H1 (cell line): ENCODE measurements at regions not wholly inside any gene's neighbourhood (a gene's known extent, or its start where the extent isn't known, plus 50 kb on each side); places are given as distances from the start of the nearest gene placed in this dataset.

ENCODE experiments used
- CTCF ChIA-PET: fragments of 300-600 bp; sonication (Branson Sonifier 250); formaldehyde crosslinking; loops from one replicate; lab custom pipeline; 2021; ENCODE audit not compliant: partially characterized antibody; lab: Charles Lee
- POLR2A ChIA-PET: fragments of 300-600 bp; sonication (Branson Sonifier 250); formaldehyde crosslinking; loops from one replicate; lab custom pipeline; 2021; ENCODE audit warnings: inconsistent platforms; ENCODE audit not compliant: partially characterized antibody; lab: Charles Lee
- DNase-seq, 2 experiments: peaks; one replicate each; pipeline versions ENCODE4 v3.0.0 to v3.0.0-alpha.2; 2010 to 2022; ENCODE audit warnings: low spot score in 2 of 2, low read depth in 1 of 2, mixed read lengths in 1 of 2
- FAIRE-seq: peaks from 2 replicates; lab custom pipeline; 2011; peaks lifted over from hg19 to GRCh38; lab: Jason Lieb, UNC
- H2AFZ ChIP-seq: 2 replicates; pipeline ENCODE4 v1.8.1; 2012; ENCODE audit warnings: low read length, inconsistent platforms
- H2AK5ac ChIP-seq: 2 replicates; pipeline ENCODE4 v1.6.1; 2013; ENCODE audit warnings: low read depth, low read length
- H2BK120ac ChIP-seq: replicated peaks from 2 replicates; pipeline ENCODE3; 2013; ENCODE audit warnings: low read depth, low read length, inconsistent platforms
- H2BK12ac ChIP-seq: 2 replicates; pipeline ENCODE4 v1.6.1; 2013; ENCODE audit warnings: low read depth, low read length
- H2BK15ac ChIP-seq: 2 replicates; pipeline ENCODE4 v1.6.1; 2013; ENCODE audit warnings: low read length
- H2BK20ac ChIP-seq: 2 replicates; pipeline ENCODE4 v1.6.1; 2013; ENCODE audit warnings: low read length
- H2BK5ac ChIP-seq: 2 replicates; pipeline ENCODE4 v1.6.1; 2013; ENCODE audit warnings: low read depth, low read length
- H3K14ac ChIP-seq: 2 replicates; pipeline ENCODE4 v1.6.1; 2013; ENCODE audit warnings: inconsistent platforms; ENCODE audit not compliant: insufficient read length
- H3K18ac ChIP-seq: 2 replicates; pipeline ENCODE4 v1.6.1; 2013; ENCODE audit warnings: low read length; ENCODE audit errors: extremely low read depth
- H3K23ac ChIP-seq: 2 replicates; pipeline ENCODE4 v1.6.1; 2013; ENCODE audit warnings: inconsistent platforms; ENCODE audit not compliant: insufficient read length
- H3K23me2 ChIP-seq: 2 replicates; pipeline ENCODE4 v1.6.1; 2013; ENCODE audit warnings: low read depth, low read length
- H3K27ac ChIP-seq: 2 replicates; pipeline ENCODE4 v1.6.1; 2011; ENCODE audit warnings: low read depth, low read length, inconsistent platforms
- H3K27me3 ChIP-seq, 4 experiments: replicated peaks in 1 of 4; 1 replicate in 1 of 4; 2 replicates in 3 of 4; pipeline versions ENCODE4 v1.6.1 to v1.8.1; 2011 to 2013; ENCODE audit warnings: low read length in 3 of 4, mild to moderate bottlenecking in 3 of 4, inconsistent platforms in 2 of 4, mixed read lengths in 2 of 4, moderate library complexity in 1 of 4; ENCODE audit not compliant: control insufficient read depth in 3 of 4, insufficient read depth in 3 of 4; ENCODE audit errors: extremely low read depth in 1 of 4
- H3K36me3 ChIP-seq, 4 experiments: 2 replicates each; pipeline versions ENCODE4 v1.6.1 to v1.8.1; 2011 to 2013; ENCODE audit warnings: mild to moderate bottlenecking in 4 of 4, low read length in 3 of 4, moderate library complexity in 2 of 4, control low read depth in 1 of 4, inconsistent platforms in 1 of 4; ENCODE audit not compliant: insufficient read depth in 4 of 4, control insufficient read depth in 2 of 4
- H3K4ac ChIP-seq: replicated peaks from 2 replicates; pipeline ENCODE3; 2013; ENCODE audit warnings: low read length, low read depth, mixed read lengths, inconsistent platforms; ENCODE audit not compliant: insufficient read length
- H3K4me1 ChIP-seq, 4 experiments: replicated peaks in 1 of 4; 1 replicate in 1 of 4; 2 replicates in 3 of 4; pipeline versions ENCODE4 v1.6.1 to v1.8.1; 2011 to 2013; ENCODE audit warnings: low read length in 3 of 4, inconsistent platforms in 2 of 4, mixed read lengths in 1 of 4; ENCODE audit not compliant: insufficient read depth in 4 of 4, control insufficient read depth in 3 of 4
- H3K4me2 ChIP-seq, 2 experiments: 2 replicates each; pipeline versions ENCODE4 v1.6.1 to v1.8.1; 2011 to 2013; ENCODE audit warnings: low read depth in 2 of 2, low read length in 2 of 2, control low read depth in 1 of 2, inconsistent platforms in 1 of 2, mild to moderate bottlenecking in 1 of 2; ENCODE audit not compliant: insufficient read depth in 1 of 2
- H3K4me3 ChIP-seq, 4 experiments: fragments of 200-600, 300-600 bp in 1 of 4; sonication (generic), shearing (Covaris generic), sonication (Bioruptor Twin) in 1 of 4; 2 replicates each; pipeline versions ENCODE4 v1.5.1 to v1.8.1; 2011 to 2016; ENCODE audit warnings: low read length in 4 of 4, low read depth in 3 of 4, control low read depth in 2 of 4, inconsistent platforms in 2 of 4, mild to moderate bottlenecking in 2 of 4, mixed read lengths in 1 of 4, moderate library complexity in 1 of 4; ENCODE audit not compliant: insufficient read depth in 2 of 4; ENCODE audit errors: extremely low read depth in 1 of 4
- H3K56ac ChIP-seq: replicated peaks from 2 replicates; pipeline ENCODE3; 2013; ENCODE audit warnings: low read depth, mild to moderate bottlenecking, mixed read lengths, low read length, inconsistent platforms; ENCODE audit not compliant: insufficient read length
- H3K79me1 ChIP-seq: 2 replicates; pipeline ENCODE4 v1.6.1; 2013; ENCODE audit warnings: low read depth, low read length, control low read depth
- H3K79me2 ChIP-seq, 2 experiments: 2 replicates each; pipeline versions ENCODE4 v1.6.1 to v1.8.1; 2012 to 2013; ENCODE audit warnings: low read length in 2 of 2, mild to moderate bottlenecking in 2 of 2, inconsistent platforms in 1 of 2; ENCODE audit not compliant: insufficient read depth in 2 of 2, control insufficient read depth in 1 of 2
- H3K9ac ChIP-seq, 4 experiments: replicated peaks in 1 of 4; 1 replicate in 1 of 4; 2 replicates in 3 of 4; pipeline versions ENCODE4 v1.6.1 to v1.8.1; 2011 to 2013; ENCODE audit warnings: low read depth in 3 of 4, low read length in 3 of 4, control low read depth in 2 of 4, mild to moderate bottlenecking in 2 of 4, moderate library complexity in 2 of 4, inconsistent platforms in 1 of 4; ENCODE audit errors: extremely low read depth in 1 of 4
- H3K9me3 ChIP-seq, 2 experiments: 2 replicates each; pipeline versions ENCODE4 v1.6.1 to v1.8.1; 2012 to 2013; ENCODE audit warnings: mild to moderate bottlenecking in 2 of 2, moderate library complexity in 2 of 2, control low read depth in 1 of 2, inconsistent platforms in 1 of 2, low read depth in 1 of 2, low read length in 1 of 2, mixed read lengths in 1 of 2; ENCODE audit not compliant: insufficient read depth in 2 of 2
- H4K20me1 ChIP-seq, 2 experiments: replicated peaks in 1 of 2; 2 replicates each; pipeline versions ENCODE3 to v1.8.1; 2011 to 2013; ENCODE audit warnings: inconsistent platforms in 2 of 2, low read length in 2 of 2, mild to moderate bottlenecking in 1 of 2; ENCODE audit not compliant: insufficient read depth in 2 of 2, control insufficient read depth in 1 of 2
- H4K5ac ChIP-seq: 2 replicates; pipeline ENCODE4 v1.6.1; 2013; ENCODE audit warnings: low read length, low read depth, mixed read lengths, inconsistent platforms; ENCODE audit not compliant: insufficient read length
- H4K8ac ChIP-seq: 2 replicates; pipeline ENCODE4 v1.8.0; 2013; ENCODE audit warnings: mild to moderate bottlenecking, moderate library complexity, low read length, inconsistent platforms; ENCODE audit not compliant: insufficient read depth; ENCODE audit errors: extremely low read depth
- H4K91ac ChIP-seq: replicated peaks from 2 replicates; pipeline ENCODE3; 2013; ENCODE audit warnings: low read length, mixed read lengths, inconsistent platforms; ENCODE audit not compliant: insufficient read length
- CEBPB ChIP-seq: IDR thresholded peaks from 2 replicates; pipeline ENCODE4 v1.6.1; 2012; ENCODE audit warnings: low read depth, low read length
- EGR1 ChIP-seq: IDR thresholded peaks from 2 replicates; pipeline ENCODE4 v1.6.1; 2011; ENCODE audit warnings: low read depth, low read length, borderline replicate concordance
- FOSL1 ChIP-seq: IDR thresholded peaks from 2 replicates; pipeline ENCODE4 v1.6.1; 2011; ENCODE audit warnings: mild to moderate bottlenecking, low read depth, low read length, moderate library complexity; ENCODE audit not compliant: insufficient read depth
- KDM4A ChIP-seq: IDR thresholded peaks from one replicate; pipeline ENCODE4 v1.7.1; 2012; ENCODE audit warnings: low read depth, mild to moderate bottlenecking, moderate library complexity, low read length, inconsistent platforms; ENCODE audit not compliant: severe bottlenecking
- MAFK ChIP-seq: IDR thresholded peaks from 2 replicates; pipeline ENCODE4 v1.6.1; 2012; ENCODE audit warnings: low read depth, mild to moderate bottlenecking, improper control_type of control experiment, low read length
- NANOG ChIP-seq: IDR thresholded peaks from 2 replicates; pipeline ENCODE4 v1.6.1; 2011; ENCODE audit warnings: low read length, low read depth, mild to moderate bottlenecking, inconsistent platforms; ENCODE audit not compliant: insufficient read depth, poor library complexity, severe bottlenecking
- PHF8 ChIP-seq: fragments of 200-600 bp; sonication (generic); conservative IDR thresholded peaks from 2 replicates; pipeline ENCODE4 v1.7.1; 2012; ENCODE audit warnings: low read depth, mild to moderate bottlenecking, inconsistent platforms, low read length, moderate library complexity
- POLR2A ChIP-seq, 2 experiments: IDR thresholded peaks; 1 replicate in 1 of 2; 2 replicates in 1 of 2; pipeline ENCODE4 v1.6.1; 2011; ENCODE audit warnings: low read depth in 2 of 2, low read length in 2 of 2, mild to moderate bottlenecking in 2 of 2; ENCODE audit errors: control extremely low read depth in 1 of 2
- POLR2AphosphoS5 ChIP-seq: IDR thresholded peaks from 2 replicates; pipeline ENCODE4 v1.6.1; 2011; ENCODE audit warnings: low read depth, low read length
- RXRA ChIP-seq: IDR thresholded peaks from 2 replicates; pipeline ENCODE4 v1.6.1; 2011; ENCODE audit warnings: low read depth, mild to moderate bottlenecking, low read length, moderate library complexity; ENCODE audit not compliant: insufficient read depth
- TCF12 ChIP-seq: IDR thresholded peaks from 2 replicates; pipeline ENCODE4 v1.6.1; 2011; ENCODE audit warnings: low read depth, mild to moderate bottlenecking, low read length
- WGBS, 2 experiments: shearing (Covaris generic) in 1 of 2; methylation state at CpG; one replicate each; pipeline versions ENCODE4 v1.1.6 to v1.1.7; 2013 to 2015; ENCODE audit warnings: low lambda C conversion rate in 2 of 2, mixed read lengths in 2 of 2, inconsistent platforms in 1 of 2, low coverage in 1 of 2, missing lambda C conversion rate in 1 of 2; ENCODE audit not compliant: insufficient replicate concordance in 2 of 2, insufficient coverage in 1 of 2, insufficient read length in 1 of 2; ENCODE audit errors: extremely low coverage in 1 of 2, missing lambda C conversion rate in 1 of 2; 5-methylcytosine and 5-hydroxymethylcytosine counted together

- H3K27me3 ChIP-seq = no peaks in the 10 kb centered on the region
- no peak overlapping the region for H2BK20ac ChIP-seq
- no peak overlapping the region for H4K8ac ChIP-seq
- CTCF ChIA-PET = interaction anchor here (1.5 to 1.6 kb wide), 2 partner anchors 13 to 116 kb away, joined by 3 to 4 read pairs; no protein-coding TSS in a partner anchor
- no peak overlapping the region for H3K56ac ChIP-seq
- H4K91ac ChIP-seq = no peak overlapping the region
- H3K9me3 ChIP-seq = no peaks in the 10 kb centered on the region
- no peak overlapping the region for H3K4me3 ChIP-seq
- no peak for FAIRE-seq
- H2AK5ac ChIP-seq = no peak overlapping the region
- no peak overlapping the region for H2BK5ac ChIP-seq
- peak overlapping the region; percentile 73; the same call in 1 of the 2 replicates for H2AFZ ChIP-seq
- no peak overlapping the region for H3K18ac ChIP-seq
- H4K20me1 ChIP-seq = no peaks in the 10 kb centered on the region
- H2BK15ac ChIP-seq = no peak overlapping the region
- H3K4ac ChIP-seq = no peak overlapping the region
- peaks cover 0 to 14% (median 6%) of the 10 kb centered on the region in 4 experiments; a peak in 3 of 7 replicates for H3K4me1 ChIP-seq
- no peak overlapping the region for H3K23ac ChIP-seq
- H3K36me3 ChIP-seq = no peaks in the 10 kb centered on the region
- no peak for DNase-seq
- POLR2A ChIA-PET = no interaction called here
- TF ChIP-seq KDM4A = no peak
- TF ChIP-seq RXRA = no peak
- no peak for TF ChIP-seq EGR1
- TF ChIP-seq NANOG = no peak
- TF ChIP-seq FOSL1 = no peak
- no peak for TF ChIP-seq MAFK
- no peak for TF ChIP-seq CEBPB
- TF ChIP-seq POLR2AphosphoS5 = no peak
- TF ChIP-seq PHF8 = no peak
- no peak for TF ChIP-seq TCF12
- TF ChIP-seq POLR2A (IDR thresholded peaks at IDR 0.05; ENCODE audit: control extremely low read depth in 1 of 2, low read depth in 2 of 2, low read length in 2 of 2) = no peak
- H2BK12ac ChIP-seq = no peak overlapping the region
- no peak overlapping the region for H3K14ac ChIP-seq
- H3K4me2 ChIP-seq = no peak overlapping the region
- no peak overlapping the region for H3K9ac ChIP-seq
- WGBS, 2 experiments = 85% methylated on average over 5 of the region's 5 CpGs; no CpG with 5 or more reads in 1 of the 2 experiments
- H4K5ac ChIP-seq = no peak overlapping the region
- H2BK120ac ChIP-seq = no peak overlapping the region
- H3K79me2 ChIP-seq = no peaks in the 10 kb centered on the region
- no peak overlapping the region for H3K27ac ChIP-seq
- no peaks in the 10 kb centered on the region for H3K79me1 ChIP-seq
- H3K23me2 ChIP-seq = no peaks in the 10 kb centered on the region
Observed at GRCh38 chr2:147198651-147199171, 646.1 kb upstream of the ACVR2A start.
